ENCODE measurements at regions not wholly inside any gene's neighbourhood (a gene's known extent, or its start where the extent isn't known, plus 50 kb on each side); places are given as distances from the start of the nearest gene placed in this dataset.

DNA sequence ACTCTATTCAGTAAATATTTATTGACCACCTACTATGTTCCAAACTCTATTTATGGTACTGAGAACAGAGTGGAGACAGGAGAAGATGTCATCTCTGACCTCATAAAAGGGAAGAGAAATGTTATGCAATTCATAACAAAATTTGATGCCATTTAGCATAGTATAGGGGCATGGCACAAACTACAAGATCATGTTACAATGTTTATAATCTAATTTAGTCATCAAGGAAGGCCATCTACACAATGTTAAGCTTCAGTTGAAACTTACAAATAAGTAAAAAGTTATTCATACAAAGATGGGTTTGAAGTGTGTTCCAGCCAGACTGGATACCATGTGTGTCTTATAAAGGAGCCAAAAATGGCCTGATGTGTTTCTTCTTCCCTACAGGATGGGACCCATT lies 146.8 kb upstream of the CHRM3 start:
- Histone ChIP-seq H2AFZ (ENCODE audit: low read length) (no peak overlapping the region), H3K36me3 (ENCODE audit: insufficient read depth, low read length) (no peaks in the 10 kb centered on the region), H3K79me2 (ENCODE audit: insufficient read depth, low read length) (no peaks in the 10 kb centered on the region), H4K20me1 (ENCODE audit: insufficient read depth, low read length) (no peaks in the 10 kb centered on the region), H3K4me1 (ENCODE audit: insufficient read depth, low read length) (no peaks in the 10 kb centered on the region), H3K4me3 (ENCODE audit: insufficient read depth, low read length) (no peak overlapping the region), H3K9me3 (ENCODE audit: low read depth, low read length) (peaks cover 3% of the 10 kb centered on the region), H3K27me3 (ENCODE audit: insufficient read depth, low read length) (no peaks in the 10 kb centered on the region), H3K4me2 (ENCODE audit: insufficient read depth, low read length) (no peak overlapping the region), H3K27ac (ENCODE audit: low read depth, low read length) (no peak overlapping the region)
- DNase-seq (ENCODE audit: insufficient read length, low spot score, missing footprints) = no peak
- no peak for TF ChIP-seq CTCF (IDR thresholded peaks at IDR 0.05; ENCODE audit: extremely low read depth, low read depth, low read length)

- no peaks in the 10 kb centered on the region for H3K27me3 ChIP-seq (ENCODE audit: insufficient read depth, low read length)
- H4K20me1 ChIP-seq (ENCODE audit: insufficient read depth, low read length) = no peaks in the 10 kb centered on the region
- peaks cover 3% of the 10 kb centered on the region for H3K9me3 ChIP-seq (ENCODE audit: low read depth, low read length)
- no peaks in the 10 kb centered on the region for H3K79me2 ChIP-seq (ENCODE audit: insufficient read depth, low read length)
- no peaks in the 10 kb centered on the region for H3K36me3 ChIP-seq (ENCODE audit: insufficient read depth, low read length)
- H3K27ac ChIP-seq (ENCODE audit: low read depth, low read length) = no peak overlapping the region
- no peak for TF ChIP-seq CTCF (IDR thresholded peaks at IDR 0.05; ENCODE audit: extremely low read depth, low read depth, low read length)
- no peak overlapping the region for H3K4me2 ChIP-seq (ENCODE audit: insufficient read depth, low read length)
- no peak overlapping the region for H3K4me3 ChIP-seq (ENCODE audit: insufficient read depth, low read length)
- no peaks in the 10 kb centered on the region for H3K4me1 ChIP-seq (ENCODE audit: insufficient read depth, low read length)
- H2AFZ ChIP-seq (ENCODE audit: low read length) = no peak overlapping the region
- no peak for DNase-seq (ENCODE audit: insufficient read length, low spot score, missing footprints)
Measured at GRCh38 chr1:239237912-239238311, 148.5 kb upstream of the CHRM3 start.

DNA sequence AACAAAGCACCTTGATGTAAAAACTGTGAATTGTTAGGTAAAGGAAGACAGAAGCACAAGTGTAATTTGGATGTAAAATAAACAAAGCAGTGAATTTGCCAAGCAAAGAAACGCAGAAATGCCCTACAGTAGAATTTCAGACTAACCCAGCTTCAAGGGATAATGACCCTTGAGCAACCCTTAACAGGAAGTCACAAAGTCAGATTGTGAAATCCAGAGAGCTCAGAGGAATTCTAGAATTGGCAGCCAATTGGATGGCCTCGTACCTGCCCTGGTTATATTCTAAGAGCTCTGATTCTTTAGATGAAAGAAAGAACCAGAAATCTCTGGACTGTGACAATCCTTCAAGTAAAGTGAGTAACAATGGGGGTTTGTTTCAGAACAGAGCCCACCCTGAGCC lies 152.7 kb upstream of the CHRM3 start:
- no peaks in the 10 kb centered on the region for H3K4me1 ChIP-seq (ENCODE audit: insufficient read depth, low read length)
- no peak overlapping the region for H3K4me2 ChIP-seq (ENCODE audit: insufficient read depth, low read length)
- no peaks in the 10 kb centered on the region for H3K27me3 ChIP-seq (ENCODE audit: insufficient read depth, low read length)
- H4K20me1 ChIP-seq (ENCODE audit: insufficient read depth, low read length) = no peaks in the 10 kb centered on the region
- no peak for TF ChIP-seq CTCF (IDR thresholded peaks at IDR 0.05; ENCODE audit: extremely low read depth, low read depth, low read length)
- no peaks in the 10 kb centered on the region for H3K79me2 ChIP-seq (ENCODE audit: insufficient read depth, low read length)
- H3K36me3 ChIP-seq (ENCODE audit: insufficient read depth, low read length) = no peaks in the 10 kb centered on the region
- no peak overlapping the region for H2AFZ ChIP-seq (ENCODE audit: low read length)
- DNase-seq (ENCODE audit: insufficient read length, low spot score, missing footprints) = no peak
- no peak overlapping the region for H3K27ac ChIP-seq (ENCODE audit: low read depth, low read length)
- peaks cover 3% of the 10 kb centered on the region for H3K9me3 ChIP-seq (ENCODE audit: low read depth, low read length)
- no peak overlapping the region for H3K4me3 ChIP-seq (ENCODE audit: insufficient read depth, low read length)

DNA sequence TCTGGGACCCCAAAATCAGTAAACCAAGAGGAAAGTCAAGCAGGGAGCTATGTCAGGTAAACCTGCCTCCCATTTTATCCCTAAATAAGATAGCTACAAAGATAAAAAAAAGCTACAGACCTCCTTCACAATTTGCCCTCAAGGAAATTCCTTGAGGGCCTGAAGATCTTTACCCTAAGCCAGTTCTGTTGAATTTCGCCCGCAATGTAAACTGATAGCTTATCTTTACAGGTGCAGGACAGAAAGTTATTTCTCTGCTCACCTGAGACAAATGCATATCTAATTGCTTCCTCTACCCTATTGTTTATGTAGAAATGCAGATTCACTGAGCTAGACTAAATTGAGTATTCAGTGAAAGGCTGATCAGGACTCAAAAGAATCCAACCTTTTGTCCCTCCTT lies 153.4 kb upstream of the CHRM3 start:
- no peak for TF ChIP-seq CTCF (IDR thresholded peaks at IDR 0.05; ENCODE audit: extremely low read depth, low read depth, low read length)
- Histone ChIP-seq H3K4me2 (ENCODE audit: insufficient read depth, low read length) (no peak overlapping the region), H3K27me3 (ENCODE audit: insufficient read depth, low read length) (no peaks in the 10 kb centered on the region), H3K27ac (ENCODE audit: low read depth, low read length) (no peak overlapping the region), H3K79me2 (ENCODE audit: insufficient read depth, low read length) (no peaks in the 10 kb centered on the region), H3K9me3 (ENCODE audit: low read depth, low read length) (no peaks in the 10 kb centered on the region), H4K20me1 (ENCODE audit: insufficient read depth, low read length) (no peaks in the 10 kb centered on the region), H3K36me3 (ENCODE audit: insufficient read depth, low read length) (no peaks in the 10 kb centered on the region), H3K4me3 (ENCODE audit: insufficient read depth, low read length) (no peak overlapping the region), H2AFZ (ENCODE audit: low read length) (no peak overlapping the region), H3K4me1 (ENCODE audit: insufficient read depth, low read length) (no peaks in the 10 kb centered on the region)
- DNase-seq (ENCODE audit: insufficient read length, low spot score, missing footprints) = no peak
